NCI-H526 (cell line): ENCODE measurements at regions not wholly inside any gene's neighbourhood (a gene's known extent, or its start where the extent isn't known, plus 50 kb on each side); places are given as distances from the start of the nearest gene placed in this dataset.

ENCODE experiments used
- DNase-seq, 2 experiments: peaks; one replicate each; lab custom pipeline; 2025; lab: John Stamatoyannopoulos, UW

- DNase-seq: no peak
These were observed 122.0 kb downstream of the SEC16B start for GRCh38 chr1:177847843-177848242.

GRCh38 chr1:177838907-177839485 is 130.9 kb downstream of the SEC16B start:
- no peak for DNase-seq

- no peak for DNase-seq
These were observed 136.2 kb downstream of the SEC16B start for GRCh38 chr1:177833631-177834030.

GRCh38 chr1:177830531-177831135 is 139.2 kb downstream of the SEC16B start:
- DNase-seq: no peak

- no peak for DNase-seq
These were observed 144.5 kb downstream of the SEC16B start for GRCh38 chr1:177825276-177825901.

GRCh38 chr1:177824508-177824982 is 145.3 kb downstream of the SEC16B start:
- DNase-seq: no peak

- no peak for DNase-seq
These were observed 149.6 kb downstream of the SEC16B start for GRCh38 chr1:177820213-177820612.

- DNase-seq: peak; percentile 38 to 41
These were observed 151.7 kb downstream of the SEC16B start for GRCh38 chr1:177817937-177818875.

GRCh38 chr1:177812650-177813049 is 157.2 kb downstream of the SEC16B start:
- DNase-seq: no peak

GRCh38 chr1:177812144-177812543 is 157.7 kb downstream of the SEC16B start:
- DNase-seq: no peak

GRCh38 chr1:177811429-177811828 is 158.4 kb downstream of the SEC16B start:
- DNase-seq: no peak

- no peak for DNase-seq
These were observed 160.0 kb downstream of the SEC16B start for GRCh38 chr1:177809819-177810218.

- DNase-seq: no peak
These were observed 167.6 kb downstream of the SEC16B start for GRCh38 chr1:177802304-177802703.

- no peak for DNase-seq
These were observed 168.1 kb downstream of the SEC16B start for GRCh38 chr1:177801790-177802189.

GRCh38 chr1:177800400-177801088 is 169.3 kb downstream of the SEC16B start:
- DNase-seq: peak in 1 of 2 experiments; percentile 41

GRCh38 chr1:177799746-177800145 is 170.1 kb downstream of the SEC16B start:
- DNase-seq: peak; percentile 60 to 61

GRCh38 chr1:177798614-177799013 is 171.2 kb downstream of the SEC16B start:
- DNase-seq: no peak

GRCh38 chr1:177796561-177796960 is 173.3 kb downstream of the SEC16B start:
- no peak for DNase-seq

- DNase-seq: no peak
These were observed 175.4 kb downstream of the SEC16B start for GRCh38 chr1:177794376-177794991.

- no peak for DNase-seq
These were observed 176.0 kb downstream of the SEC16B start for GRCh38 chr1:177793900-177794299.

GRCh38 chr1:177790566-177790965 is 179.3 kb downstream of the SEC16B start:
- no peak for DNase-seq
